OCI-LY1 (cell line): ENCODE measurements at regions not wholly inside any gene's neighbourhood (a gene's known extent, or its start where the extent isn't known, plus 50 kb on each side); places are given as distances from the start of the nearest gene placed in this dataset.

Experiments used
- EZH2 ChIP-seq: fragments of 200-600 bp; sonication (generic), shearing (Covaris generic); IDR thresholded peaks from 2 replicates; pipeline ENCODE4 v1.8.0; 2017; ENCODE audit warnings: borderline replicate concordance, mixed run types, mild to moderate bottlenecking, antibody characterized with exemption, low read length, moderate library complexity, mixed read lengths
- TF ChIP-seq, protein P1 (sequence below): fragments of 200-600 bp; sonication (generic), shearing (Covaris generic); IDR thresholded peaks from 2 replicates; pipeline ENCODE4 v1.5.1; 2017; ENCODE audit warnings: mild to moderate bottlenecking, antibody characterized with exemption, low read length, moderate library complexity, mixed read lengths

DNA sequence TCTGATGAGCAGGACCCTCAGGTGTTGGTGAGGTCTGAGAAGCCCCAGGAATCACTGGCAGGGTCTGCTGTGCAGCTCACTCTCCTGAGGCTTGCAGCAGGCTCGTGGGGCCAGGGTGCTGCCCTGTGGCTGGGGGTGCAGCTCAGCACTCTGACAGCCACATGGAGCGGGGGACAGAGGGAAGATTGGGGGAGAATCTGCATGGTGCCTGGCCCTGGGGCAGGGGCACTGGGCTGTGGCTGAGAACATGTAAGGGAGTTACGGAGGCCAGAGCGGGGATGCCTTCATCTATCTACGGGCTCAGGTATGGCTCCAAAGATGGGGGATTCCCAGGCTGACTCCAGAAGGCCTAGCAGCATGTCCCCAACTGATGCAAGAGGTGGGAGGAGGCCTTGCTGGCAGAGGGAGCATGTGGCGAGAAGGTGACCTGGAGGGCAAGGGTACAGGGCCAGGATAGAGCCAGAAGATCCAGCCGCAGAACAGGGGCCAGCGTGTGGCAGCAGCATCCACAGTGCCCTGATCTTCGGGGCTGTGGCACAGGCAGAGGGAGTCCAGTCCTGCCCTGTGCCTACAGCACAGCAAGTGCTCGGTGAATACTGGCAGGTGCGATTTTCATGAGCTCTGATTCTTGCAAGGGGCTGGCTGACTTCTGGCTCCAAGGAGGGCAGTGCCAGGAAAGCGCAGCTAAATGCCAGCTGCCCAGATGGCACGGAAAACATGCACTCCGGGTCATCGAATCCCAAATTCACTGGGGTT, 184.7 kb downstream of the CTTN start:
- TF ChIP-seq EZH2, result no peak
- TF ChIP-seq, protein P1, sequence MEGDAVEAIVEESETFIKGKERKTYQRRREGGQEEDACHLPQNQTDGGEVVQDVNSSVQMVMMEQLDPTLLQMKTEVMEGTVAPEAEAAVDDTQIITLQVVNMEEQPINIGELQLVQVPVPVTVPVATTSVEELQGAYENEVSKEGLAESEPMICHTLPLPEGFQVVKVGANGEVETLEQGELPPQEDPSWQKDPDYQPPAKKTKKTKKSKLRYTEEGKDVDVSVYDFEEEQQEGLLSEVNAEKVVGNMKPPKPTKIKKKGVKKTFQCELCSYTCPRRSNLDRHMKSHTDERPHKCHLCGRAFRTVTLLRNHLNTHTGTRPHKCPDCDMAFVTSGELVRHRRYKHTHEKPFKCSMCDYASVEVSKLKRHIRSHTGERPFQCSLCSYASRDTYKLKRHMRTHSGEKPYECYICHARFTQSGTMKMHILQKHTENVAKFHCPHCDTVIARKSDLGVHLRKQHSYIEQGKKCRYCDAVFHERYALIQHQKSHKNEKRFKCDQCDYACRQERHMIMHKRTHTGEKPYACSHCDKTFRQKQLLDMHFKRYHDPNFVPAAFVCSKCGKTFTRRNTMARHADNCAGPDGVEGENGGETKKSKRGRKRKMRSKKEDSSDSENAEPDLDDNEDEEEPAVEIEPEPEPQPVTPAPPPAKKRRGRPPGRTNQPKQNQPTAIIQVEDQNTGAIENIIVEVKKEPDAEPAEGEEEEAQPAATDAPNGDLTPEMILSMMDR, result no peak
